Epithelial cell of prostate (primary cell): ENCODE measurements at regions not wholly inside any gene's neighbourhood (a gene's known extent, or its start where the extent isn't known, plus 50 kb on each side); places are given as distances from the start of the nearest gene placed in this dataset.
"Not testable (repeated sequence)": the region's sequence is repeated elsewhere in the genome, so short reads cannot be mapped to it uniquely, and the experiment has no call there.

Experiments used
- DNase-seq: peaks from one replicate; pipeline ENCODE4 v3.0.0-alpha.2; 2011; ENCODE audit warnings: low read depth, low spot score
- H3K27ac ChIP-seq: fragments of 450-650 bp; 2 replicates; pipeline ENCODE4 v1.5.1; 2017; ENCODE audit warnings: mild to moderate bottlenecking

- no peak for DNase-seq
- H3K27ac ChIP-seq, result no peak overlapping the region
Measured at GRCh38 chr14:83958359-83958758, 1571.6 kb upstream of the FLRT2 start.

- no peak for DNase-seq
- H3K27ac ChIP-seq, result no peak overlapping the region
Measured at GRCh38 chr14:83960832-83961512, 1569.0 kb upstream of the FLRT2 start.

GRCh38 chr14:83969998-83970397, 1559.9 kb upstream of the FLRT2 start:
- no peak overlapping the region for H3K27ac ChIP-seq
- DNase-seq, result no peak

- no peak overlapping the region for H3K27ac ChIP-seq
Measured at GRCh38 chr14:83972631-83973030, 1557.3 kb upstream of the FLRT2 start.

GRCh38 chr14:83974647-83975163, 1555.2 kb upstream of the FLRT2 start:
- H3K27ac ChIP-seq, result no peak overlapping the region
- no peak for DNase-seq

More at GRCh38 chr14:83972631-83973030, 1557.3 kb upstream of the FLRT2 start:
- DNase-seq, result no peak

GRCh38 chr14:83975435-83975834, 1554.5 kb upstream of the FLRT2 start:
- H3K27ac ChIP-seq, result no peak overlapping the region
- DNase-seq, result no peak

GRCh38 chr14:83975841-83976770, 1553.8 kb upstream of the FLRT2 start:
- no peak overlapping the region for H3K27ac ChIP-seq
- no peak for DNase-seq

GRCh38 chr14:83977583-83977982, 1552.4 kb upstream of the FLRT2 start:
- no peak for DNase-seq
- H3K27ac ChIP-seq, result no peak overlapping the region

- DNase-seq, H3K27ac ChIP-seq: not testable (repeated sequence)
Measured at GRCh38 chr14:83981676-83982258, 1548.2 kb upstream of the FLRT2 start.

GRCh38 chr14:83988275-83988674, 1541.7 kb upstream of the FLRT2 start:
- DNase-seq, result no peak
- peak overlapping the region; percentile 30 for H3K27ac ChIP-seq

- no peak for DNase-seq
- H3K27ac ChIP-seq, result no peak overlapping the region
Measured at GRCh38 chr14:83991666-83992065, 1538.3 kb upstream of the FLRT2 start.

- no peak for DNase-seq
- no peak overlapping the region for H3K27ac ChIP-seq
Measured at GRCh38 chr14:83992857-83993256, 1537.1 kb upstream of the FLRT2 start.

GRCh38 chr14:83993545-83993944, 1536.4 kb upstream of the FLRT2 start:
- H3K27ac ChIP-seq, result no peak overlapping the region
- no peak for DNase-seq

- no peak for DNase-seq
- no peak overlapping the region for H3K27ac ChIP-seq
Measured at GRCh38 chr14:83994020-83994419, 1535.9 kb upstream of the FLRT2 start.

- no peak for DNase-seq
- no peak overlapping the region for H3K27ac ChIP-seq
Measured at GRCh38 chr14:84001023-84001422, 1528.9 kb upstream of the FLRT2 start.

GRCh38 chr14:84003346-84003745, 1526.6 kb upstream of the FLRT2 start:
- DNase-seq, result no peak
- H3K27ac ChIP-seq, result no peak overlapping the region

- no peak for DNase-seq
Measured at GRCh38 chr14:84006643-84007155, 1523.2 kb upstream of the FLRT2 start.

GRCh38 chr14:84013424-84013823, 1516.5 kb upstream of the FLRT2 start:
- no peak for DNase-seq
- no peak overlapping the region for H3K27ac ChIP-seq

More at GRCh38 chr14:84006643-84007155, 1523.2 kb upstream of the FLRT2 start:
- H3K27ac ChIP-seq, result no peak overlapping the region

- DNase-seq, result no peak
- H3K27ac ChIP-seq, result no peak overlapping the region
Measured at GRCh38 chr14:84017495-84017894, 1512.4 kb upstream of the FLRT2 start.

GRCh38 chr14:84021433-84021832, 1508.5 kb upstream of the FLRT2 start:
- H3K27ac ChIP-seq, result no peak overlapping the region
- no peak for DNase-seq
